NB4 (cell line): ENCODE measurements at regions not wholly inside any gene's neighbourhood (a gene's known extent, or its start where the extent isn't known, plus 50 kb on each side); places are given as distances from the start of the nearest gene placed in this dataset.

Experiments used
- POLR2A ChIP-seq: IDR thresholded peaks from 2 replicates; pipeline ENCODE4 v1.6.1; 2011; ENCODE audit warnings: mild to moderate bottlenecking; ENCODE audit not compliant: insufficient read length; ENCODE audit errors: extremely low read depth
- TF ChIP-seq, protein P1 (sequence below): IDR thresholded peaks from one replicate; pipeline ENCODE4 v1.5.1; 2012; ENCODE audit warnings: low read depth, low read length

DNA sequence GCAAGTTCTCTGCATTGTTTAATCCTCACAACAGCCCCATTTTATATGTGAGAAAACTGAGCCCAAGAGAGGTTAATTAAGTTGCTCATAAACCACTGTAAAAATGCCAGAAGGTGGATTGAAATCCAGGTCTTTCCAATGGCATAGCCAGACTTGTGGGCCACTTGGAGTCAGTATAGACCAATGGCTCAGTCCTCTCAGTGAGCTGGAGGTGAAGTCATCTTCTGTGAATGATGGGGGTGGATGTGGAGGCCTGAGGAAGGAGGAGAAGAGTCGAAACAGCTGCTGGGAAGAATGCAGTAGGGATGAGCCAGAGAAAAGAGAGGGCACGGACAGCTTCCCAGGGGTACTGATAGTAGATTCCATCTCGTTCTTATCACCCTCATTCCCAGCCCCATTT lies 213.4 kb downstream of the SOX9 start:
- TF ChIP-seq, protein P1, sequence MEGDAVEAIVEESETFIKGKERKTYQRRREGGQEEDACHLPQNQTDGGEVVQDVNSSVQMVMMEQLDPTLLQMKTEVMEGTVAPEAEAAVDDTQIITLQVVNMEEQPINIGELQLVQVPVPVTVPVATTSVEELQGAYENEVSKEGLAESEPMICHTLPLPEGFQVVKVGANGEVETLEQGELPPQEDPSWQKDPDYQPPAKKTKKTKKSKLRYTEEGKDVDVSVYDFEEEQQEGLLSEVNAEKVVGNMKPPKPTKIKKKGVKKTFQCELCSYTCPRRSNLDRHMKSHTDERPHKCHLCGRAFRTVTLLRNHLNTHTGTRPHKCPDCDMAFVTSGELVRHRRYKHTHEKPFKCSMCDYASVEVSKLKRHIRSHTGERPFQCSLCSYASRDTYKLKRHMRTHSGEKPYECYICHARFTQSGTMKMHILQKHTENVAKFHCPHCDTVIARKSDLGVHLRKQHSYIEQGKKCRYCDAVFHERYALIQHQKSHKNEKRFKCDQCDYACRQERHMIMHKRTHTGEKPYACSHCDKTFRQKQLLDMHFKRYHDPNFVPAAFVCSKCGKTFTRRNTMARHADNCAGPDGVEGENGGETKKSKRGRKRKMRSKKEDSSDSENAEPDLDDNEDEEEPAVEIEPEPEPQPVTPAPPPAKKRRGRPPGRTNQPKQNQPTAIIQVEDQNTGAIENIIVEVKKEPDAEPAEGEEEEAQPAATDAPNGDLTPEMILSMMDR = no peak
- TF ChIP-seq POLR2A = no peak
